Bronchial epithelial cell (primary cell): ENCODE measurements at regions not wholly inside any gene's neighbourhood (a gene's known extent, or its start where the extent isn't known, plus 50 kb on each side); places are given as distances from the start of the nearest gene placed in this dataset.

Experiments
- DNase-seq: peaks from one replicate; pipeline ENCODE4 v3.0.0-alpha.2; 2010; ENCODE audit warnings: low read depth
- FAIRE-seq: peaks from 2 replicates; lab custom pipeline; 2011; peaks lifted over from hg19 to GRCh38; lab: Jason Lieb, UNC
- H3K27me3 ChIP-seq: 2 replicates; pipeline ENCODE4 v1.5.1; 2011; ENCODE audit warnings: low read length; ENCODE audit not compliant: control insufficient read depth, insufficient read depth
- H3K36me3 ChIP-seq: 2 replicates; pipeline ENCODE4 v1.5.1; 2011; ENCODE audit warnings: low read length; ENCODE audit not compliant: control insufficient read depth, insufficient read depth
- H3K4me3 ChIP-seq: 2 replicates; pipeline ENCODE4 v1.5.1; 2011; ENCODE audit warnings: mild to moderate bottlenecking, low read depth, low read length, control low read depth
- CTCF ChIP-seq: IDR thresholded peaks from 2 replicates; pipeline ENCODE4 v1.5.1; 2011; ENCODE audit warnings: mild to moderate bottlenecking, moderate library complexity, low read length, control low read depth, inconsistent platforms; ENCODE audit not compliant: insufficient read depth, severe bottlenecking

GRCh38 chr2:117674172-117674571 is 140.3 kb upstream of the DDX18 start:
- H3K27me3 ChIP-seq = no peaks in the 10 kb centered on the region
- TF ChIP-seq CTCF = no peak
- no peak for FAIRE-seq
- H3K36me3 ChIP-seq = no peaks in the 10 kb centered on the region
- DNase-seq = no peak
- H3K4me3 ChIP-seq = no peak overlapping the region

- Histone ChIP-seq H3K4me3 (no peak overlapping the region), H3K27me3 (no peaks in the 10 kb centered on the region), H3K36me3 (no peaks in the 10 kb centered on the region)
- no peak for TF ChIP-seq CTCF
- FAIRE-seq = no peak
- no peak for DNase-seq
These were observed 134.5 kb upstream of the DDX18 start for GRCh38 chr2:117679952-117680351.

GRCh38 chr2:117684919-117685318 is 129.6 kb upstream of the DDX18 start:
- DNase-seq = no peak
- no peak for TF ChIP-seq CTCF
- Histone ChIP-seq H3K27me3 (no peaks in the 10 kb centered on the region), H3K36me3 (no peaks in the 10 kb centered on the region), H3K4me3 (no peak overlapping the region)
- no peak for FAIRE-seq

- Histone ChIP-seq H3K27me3 (no peaks in the 10 kb centered on the region), H3K4me3 (no peak overlapping the region), H3K36me3 (no peaks in the 10 kb centered on the region)
- TF ChIP-seq CTCF = no peak
- no peak for FAIRE-seq
- no peak for DNase-seq
These were observed 127.8 kb upstream of the DDX18 start for GRCh38 chr2:117686699-117687098.

- Histone ChIP-seq H3K27me3 (no peaks in the 10 kb centered on the region), H3K36me3 (no peaks in the 10 kb centered on the region), H3K4me3 (no peak overlapping the region)
- no peak for TF ChIP-seq CTCF
- FAIRE-seq = no peak
- DNase-seq = no peak
These were observed 122.9 kb upstream of the DDX18 start for GRCh38 chr2:117691595-117691994.

GRCh38 chr2:117692001-117692763 is 122.3 kb upstream of the DDX18 start:
- DNase-seq (no peak), FAIRE-seq (no peak)
- Histone ChIP-seq H3K27me3 (no peaks in the 10 kb centered on the region), H3K36me3 (no peaks in the 10 kb centered on the region), H3K4me3 (no peak overlapping the region)
- TF ChIP-seq CTCF = no peak
